22Rv1 (cell line): ENCODE measurements at regions not wholly inside any gene's neighbourhood (a gene's known extent, or its start where the extent isn't known, plus 50 kb on each side); places are given as distances from the start of the nearest gene placed in this dataset.

Source experiments
- CTCF ChIP-seq: fragments of 450-650 bp; IDR thresholded peaks from 2 replicates; pipeline ENCODE4 v1.5.1; 2017; ENCODE audit warnings: mild to moderate bottlenecking
- ZFX ChIP-seq: fragments of 450-650 bp; IDR thresholded peaks from 2 replicates; pipeline ENCODE4 v1.6.1; 2017; ENCODE audit warnings: antibody characterized with exemption, borderline replicate concordance

GRCh38 chr4:24026596-24026995 is 136.7 kb upstream of the PPARGC1A start:
- TF ChIP-seq CTCF (no peak), ZFX (no peak)
